ENCODE measurements at regions not wholly inside any gene's neighbourhood (a gene's known extent, or its start where the extent isn't known, plus 50 kb on each side); places are given as distances from the start of the nearest gene placed in this dataset.

DNA sequence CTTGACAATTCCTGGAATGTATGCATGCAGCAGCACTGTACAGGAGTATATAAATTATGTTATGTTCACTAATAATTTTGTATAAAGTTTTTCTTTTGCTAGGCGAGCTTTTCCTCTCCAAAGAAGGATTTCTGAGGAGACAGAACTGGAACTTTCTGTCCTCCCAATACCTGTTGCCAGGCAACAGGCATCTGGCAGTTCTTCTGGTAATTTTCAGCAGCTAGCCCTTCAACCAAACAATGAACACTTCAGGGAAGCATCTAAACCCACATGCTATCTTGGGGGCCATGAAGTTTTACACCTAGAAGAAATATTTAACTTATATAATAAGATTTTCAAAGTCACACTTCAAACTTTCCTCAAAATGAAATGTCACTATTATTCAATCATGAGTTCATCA lies 162.9 kb upstream of the SYT10 start:
- ChIA-PET POLR2A (no interaction called here), CTCF (no interaction called here)
- H3K4me1 ChIP-seq (ENCODE audit: control insufficient read depth in 1 of 2, extremely low read depth in 1 of 2, insufficient read depth in 2 of 2, low read length in 2 of 2) = no peaks in the 10 kb centered on the region
- ATAC-seq (replicated peaks in 1 of 4) (no peak), DNase-seq (no peak)
- H3K27me3 Mint-ChIP-seq = no peaks in the 10 kb centered on the region
- no peaks in the 10 kb centered on the region for H3K27me3 ChIP-seq (replicated peaks in 1 of 2; ENCODE audit: control insufficient read depth in 2 of 2, extremely low read depth in 1 of 2, insufficient read depth in 2 of 2, low read length in 1 of 2)
- H3K4me3 ChIP-seq (ENCODE audit: control insufficient read depth in 1 of 2, extremely low read depth in 1 of 2, low read length in 1 of 2) = no peak overlapping the region
- H3K4me3 Mint-ChIP-seq = no peak overlapping the region
- no peak overlapping the region for H3K27ac ChIP-seq (ENCODE audit: low read length)
- no CpG with 5 or more reads among the region's 1 CpG for WGBS (ENCODE audit: insufficient coverage)
- peaks cover 0 to 9% (median 0%) of the 10 kb centered on the region in 3 donors for H3K9me3 Mint-ChIP-seq
- H3K36me3 Mint-ChIP-seq = no peaks in the 10 kb centered on the region
- no peak overlapping the region for H3K27ac Mint-ChIP-seq
- no peaks in the 10 kb centered on the region for H3K9me3 ChIP-seq
- H3K36me3 ChIP-seq (ENCODE audit: control insufficient read depth in 2 of 2, extremely low read depth in 1 of 2, insufficient read depth in 1 of 2, low read length in 1 of 2) = no peaks in the 10 kb centered on the region
- H3K4me1 Mint-ChIP-seq = no peaks in the 10 kb centered on the region

DNA sequence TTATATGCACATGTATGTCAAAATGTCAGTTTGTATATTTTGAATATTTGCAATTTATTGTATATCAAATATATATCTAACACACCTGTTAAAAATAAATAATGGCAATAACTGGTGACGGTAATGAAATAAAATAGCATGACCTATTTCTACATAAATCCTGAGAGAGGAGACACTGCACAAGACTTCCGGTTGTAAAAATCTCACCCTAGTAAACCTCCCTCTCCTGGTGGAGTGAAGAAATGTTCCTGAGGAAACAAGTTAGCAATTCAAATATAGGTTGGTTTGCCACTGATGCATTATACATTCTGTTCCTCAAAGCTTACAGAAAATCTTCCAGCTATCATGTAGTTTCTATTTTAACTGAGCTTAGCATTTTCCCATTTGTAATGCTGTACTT lies 166.1 kb upstream of the SYT10 start:
- Histone ChIP-seq H3K27me3 (replicated peaks in 1 of 2; ENCODE audit: control insufficient read depth in 2 of 2, extremely low read depth in 1 of 2, insufficient read depth in 2 of 2, low read length in 1 of 2) (no peaks in the 10 kb centered on the region), H3K27ac (ENCODE audit: low read length) (no peak overlapping the region), H3K36me3 (ENCODE audit: control insufficient read depth in 2 of 2, extremely low read depth in 1 of 2, insufficient read depth in 1 of 2, low read length in 1 of 2) (no peaks in the 10 kb centered on the region), H3K4me3 (ENCODE audit: control insufficient read depth in 1 of 2, extremely low read depth in 1 of 2, low read length in 1 of 2) (no peak overlapping the region), H3K9me3 (no peaks in the 10 kb centered on the region), H3K4me1 (ENCODE audit: control insufficient read depth in 1 of 2, extremely low read depth in 1 of 2, insufficient read depth in 2 of 2, low read length in 2 of 2) (no peaks in the 10 kb centered on the region)
- H3K4me3 Mint-ChIP-seq = no peak overlapping the region
- H3K27ac Mint-ChIP-seq = no peak overlapping the region
- H3K4me1 Mint-ChIP-seq = no peaks in the 10 kb centered on the region
- ChIA-PET POLR2A (no interaction called here), CTCF (no interaction called here)
- peaks cover 2 to 9% (median 4%) of the 10 kb centered on the region in 3 donors for H3K9me3 Mint-ChIP-seq
- no peak for ATAC-seq (replicated peaks in 1 of 4)
- peak in 1 of 35 experiments; percentile 2 for DNase-seq
- WGBS (ENCODE audit: insufficient coverage) = no CpG with 5 or more reads among the region's 2 CpGs
- H3K36me3 Mint-ChIP-seq = no peaks in the 10 kb centered on the region
- H3K27me3 Mint-ChIP-seq = no peaks in the 10 kb centered on the region

DNA sequence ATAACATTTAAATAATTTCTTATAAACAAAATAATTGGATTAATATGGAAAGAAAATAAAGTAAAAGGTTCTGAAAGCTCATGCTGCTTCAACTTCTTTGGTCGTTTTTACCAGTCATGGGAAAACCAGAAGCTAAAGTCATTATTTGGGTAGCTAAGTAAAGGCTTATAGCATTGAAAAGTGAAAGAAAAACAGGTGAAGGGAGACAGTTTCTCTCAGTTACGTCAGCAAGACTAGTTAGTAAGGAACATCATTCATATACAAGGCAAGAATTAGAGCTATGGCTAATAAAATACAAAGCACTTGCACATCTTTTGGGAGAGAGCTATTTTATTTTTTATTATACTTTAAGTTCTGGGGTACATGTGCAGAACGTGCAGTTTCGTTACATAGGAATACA lies 170.3 kb upstream of the SYT10 start:
- H3K9me3 Mint-ChIP-seq = peaks cover 2 to 5% (median 4%) of the 10 kb centered on the region in 3 donors
- 88% methylated on average over 2 of the region's 4 CpGs for WGBS (ENCODE audit: insufficient coverage)

DNA sequence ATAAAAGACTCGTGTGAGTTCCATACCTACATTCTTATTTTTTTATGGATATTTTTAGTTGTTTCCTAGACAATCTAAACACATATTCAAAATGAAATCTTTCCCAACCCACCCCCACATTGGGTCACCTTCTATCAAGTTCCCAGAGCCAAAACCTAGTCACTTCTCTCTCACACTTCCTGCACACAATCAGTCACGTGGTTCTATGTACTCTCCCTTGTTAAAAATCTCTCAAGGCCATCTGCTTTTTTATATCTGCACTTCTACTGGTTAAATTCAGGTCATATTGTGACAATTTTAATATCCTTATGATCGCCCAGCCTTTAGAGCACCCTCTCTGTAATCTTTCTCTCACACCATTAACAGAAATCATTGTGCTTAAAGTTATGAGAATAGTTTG lies 175.0 kb upstream of the SYT10 start:
- ChIA-PET POLR2A (no interaction called here), CTCF (no interaction called here)
- DNase-seq (no peak), ATAC-seq (replicated peaks in 1 of 4) (no peak)
- H3K36me3 ChIP-seq (ENCODE audit: control insufficient read depth in 2 of 2, extremely low read depth in 1 of 2, insufficient read depth in 1 of 2, low read length in 1 of 2) = no peaks in the 10 kb centered on the region
- Mint-ChIP-seq H3K27ac (no peak overlapping the region), H3K9me3 (peaks cover 15 to 18% (median 16%) of the 10 kb centered on the region in 3 donors), H3K4me3 (no peak overlapping the region), H3K27me3 (no peaks in the 10 kb centered on the region), H3K36me3 (no peaks in the 10 kb centered on the region), H3K4me1 (no peaks in the 10 kb centered on the region)
- H3K4me1 ChIP-seq (ENCODE audit: control insufficient read depth in 1 of 2, extremely low read depth in 1 of 2, insufficient read depth in 2 of 2, low read length in 2 of 2) = no peaks in the 10 kb centered on the region
- no peak overlapping the region for H3K27ac ChIP-seq (ENCODE audit: low read length)
- H3K27me3 ChIP-seq (replicated peaks in 1 of 2; ENCODE audit: control insufficient read depth in 2 of 2, extremely low read depth in 1 of 2, insufficient read depth in 2 of 2, low read length in 1 of 2) = no peaks in the 10 kb centered on the region
- H3K4me3 ChIP-seq (ENCODE audit: control insufficient read depth in 1 of 2, extremely low read depth in 1 of 2, low read length in 1 of 2) = no peak overlapping the region
- 13% methylated on average over 1 of the region's 3 CpGs for WGBS (ENCODE audit: insufficient coverage)
- H3K9me3 ChIP-seq = no peaks in the 10 kb centered on the region

More for the DNA sequence above, 170.3 kb upstream of the SYT10 start:
- Mint-ChIP-seq H3K27me3 (no peaks in the 10 kb centered on the region), H3K4me1 (no peaks in the 10 kb centered on the region), H3K4me3 (no peak overlapping the region), H3K27ac (no peak overlapping the region), H3K36me3 (no peaks in the 10 kb centered on the region)
- H3K4me1 ChIP-seq (ENCODE audit: control insufficient read depth in 1 of 2, extremely low read depth in 1 of 2, insufficient read depth in 2 of 2, low read length in 2 of 2) = no peaks in the 10 kb centered on the region
- H3K36me3 ChIP-seq (ENCODE audit: control insufficient read depth in 2 of 2, extremely low read depth in 1 of 2, insufficient read depth in 1 of 2, low read length in 1 of 2) = no peaks in the 10 kb centered on the region
- no peaks in the 10 kb centered on the region for H3K27me3 ChIP-seq (replicated peaks in 1 of 2; ENCODE audit: control insufficient read depth in 2 of 2, extremely low read depth in 1 of 2, insufficient read depth in 2 of 2, low read length in 1 of 2)
- ChIA-PET POLR2A (no interaction called here), CTCF (no interaction called here)
- H3K4me3 ChIP-seq (ENCODE audit: control insufficient read depth in 1 of 2, extremely low read depth in 1 of 2, low read length in 1 of 2) = no peak overlapping the region
- H3K9me3 ChIP-seq = no peaks in the 10 kb centered on the region
- no peak overlapping the region for H3K27ac ChIP-seq (ENCODE audit: low read length)
- DNase-seq (no peak), ATAC-seq (replicated peaks in 1 of 4) (no peak)

DNA sequence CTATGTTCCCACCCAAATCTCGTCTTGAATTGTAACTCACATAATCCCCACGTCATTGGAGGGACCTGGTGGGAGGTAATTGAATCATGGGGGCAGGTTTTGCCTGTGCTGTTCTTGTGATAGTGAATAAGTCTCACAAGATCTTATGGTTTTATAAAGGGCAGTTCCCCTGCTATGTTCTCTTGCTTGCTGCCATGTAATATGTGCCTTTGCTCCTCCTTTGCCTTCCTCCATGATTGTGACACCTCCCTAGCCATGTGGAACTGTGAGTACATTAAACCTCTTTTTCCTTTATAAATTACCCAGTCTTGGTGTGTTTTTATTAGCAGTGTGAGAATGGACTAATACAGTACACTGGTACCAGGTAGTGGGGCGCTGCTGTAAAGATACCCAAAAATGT lies 177.6 kb upstream of the SYT10 start:
- ChIA-PET POLR2A (no interaction called here), CTCF (no interaction called here)
- Mint-ChIP-seq H3K36me3 (no peaks in the 10 kb centered on the region), H3K4me1 (no peaks in the 10 kb centered on the region), H3K9me3 (peaks cover 18 to 21% (median 19%) of the 10 kb centered on the region in 3 donors), H3K4me3 (no peak overlapping the region), H3K27me3 (no peaks in the 10 kb centered on the region), H3K27ac (no peak overlapping the region)
- H3K27ac ChIP-seq (ENCODE audit: low read length) = no peak overlapping the region
- no peaks in the 10 kb centered on the region for H3K4me1 ChIP-seq (ENCODE audit: control insufficient read depth in 1 of 2, extremely low read depth in 1 of 2, insufficient read depth in 2 of 2, low read length in 2 of 2)
- no peaks in the 10 kb centered on the region for H3K27me3 ChIP-seq (replicated peaks in 1 of 2; ENCODE audit: control insufficient read depth in 2 of 2, extremely low read depth in 1 of 2, insufficient read depth in 2 of 2, low read length in 1 of 2)
- no peaks in the 10 kb centered on the region for H3K9me3 ChIP-seq
- H3K36me3 ChIP-seq (ENCODE audit: control insufficient read depth in 2 of 2, extremely low read depth in 1 of 2, insufficient read depth in 1 of 2, low read length in 1 of 2) = no peaks in the 10 kb centered on the region
- ATAC-seq (replicated peaks in 1 of 4) (no peak), DNase-seq (no peak)
- whole genome bisulfite sequencing (ENCODE audit: insufficient coverage) = 67% methylated on average over 1 of the region's 3 CpGs
- no peak overlapping the region for H3K4me3 ChIP-seq (ENCODE audit: control insufficient read depth in 1 of 2, extremely low read depth in 1 of 2, low read length in 1 of 2)

DNA sequence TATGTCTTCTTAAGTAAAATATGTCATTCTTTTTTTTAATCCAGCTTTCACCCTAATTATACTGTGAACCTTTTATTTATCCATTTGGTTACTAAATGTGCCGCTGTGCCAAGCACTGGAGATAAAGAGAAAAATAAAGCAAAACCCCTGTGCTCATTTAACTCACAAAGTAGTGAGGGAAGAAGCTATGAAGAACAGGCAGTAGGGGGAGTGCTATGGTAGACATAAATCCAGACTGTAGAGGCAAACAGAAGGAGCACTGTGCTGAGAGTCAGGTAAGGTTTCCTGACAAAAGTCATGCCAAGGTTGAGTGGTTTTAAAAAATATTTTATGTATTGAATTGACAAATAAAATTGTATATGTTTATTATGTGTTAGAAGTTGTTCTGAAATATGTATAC lies 188.5 kb upstream of the SYT10 start:
- no peak for ATAC-seq (replicated peaks in 1 of 4)
- Mint-ChIP-seq H3K4me3 (no peak overlapping the region), H3K4me1 (no peaks in the 10 kb centered on the region), H3K9me3 (peaks cover 0 to 8% (median 4%) of the 10 kb centered on the region in 3 donors), H3K27me3 (no peaks in the 10 kb centered on the region), H3K36me3 (no peaks in the 10 kb centered on the region), H3K27ac (no peak overlapping the region)
- H3K9me3 ChIP-seq = no peaks in the 10 kb centered on the region
- ChIA-PET CTCF (no interaction called here), POLR2A (no interaction called here)
- DNase-seq = no peak
- no peaks in the 10 kb centered on the region for H3K27me3 ChIP-seq (replicated peaks in 1 of 2; ENCODE audit: control insufficient read depth in 2 of 2, extremely low read depth in 1 of 2, insufficient read depth in 2 of 2, low read length in 1 of 2)
- no peak overlapping the region for H3K4me3 ChIP-seq (ENCODE audit: control insufficient read depth in 1 of 2, extremely low read depth in 1 of 2, low read length in 1 of 2)
- H3K27ac ChIP-seq (ENCODE audit: low read length) = no peak overlapping the region
- no peaks in the 10 kb centered on the region for H3K36me3 ChIP-seq (ENCODE audit: control insufficient read depth in 2 of 2, extremely low read depth in 1 of 2, insufficient read depth in 1 of 2, low read length in 1 of 2)
- H3K4me1 ChIP-seq (ENCODE audit: control insufficient read depth in 1 of 2, extremely low read depth in 1 of 2, insufficient read depth in 2 of 2, low read length in 2 of 2) = no peaks in the 10 kb centered on the region
- no CpG with 5 or more reads among the region's 1 CpG for WGBS (ENCODE audit: insufficient coverage)

DNA sequence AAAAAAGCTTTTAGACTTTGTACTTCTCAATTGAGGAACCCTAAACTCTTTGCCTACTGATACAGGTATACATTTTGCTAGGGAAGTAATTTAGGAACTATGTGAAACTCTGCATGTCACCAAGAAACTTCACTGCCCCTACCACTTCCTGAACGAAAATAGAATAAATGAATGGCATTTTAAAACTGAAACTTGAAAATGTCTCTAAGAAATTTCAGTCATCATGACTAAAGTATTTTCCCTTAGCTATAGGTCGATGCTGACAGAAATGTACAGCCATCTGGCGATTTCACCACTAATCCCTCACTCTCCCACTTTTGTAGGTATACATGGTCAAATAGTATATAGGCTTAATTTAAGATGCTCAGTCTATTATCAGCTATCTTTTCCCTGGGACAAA lies 194.9 kb upstream of the SYT10 start:
- Mint-ChIP-seq H3K4me1 (no peaks in the 10 kb centered on the region), H3K27ac (no peak overlapping the region), H3K27me3 (no peaks in the 10 kb centered on the region), H3K9me3 (peaks cover 3 to 15% (median 14%) of the 10 kb centered on the region in 3 donors), H3K4me3 (no peak overlapping the region), H3K36me3 (no peaks in the 10 kb centered on the region)
- Histone ChIP-seq H3K27ac (ENCODE audit: low read length) (no peak overlapping the region), H3K27me3 (replicated peaks in 1 of 2; ENCODE audit: control insufficient read depth in 2 of 2, extremely low read depth in 1 of 2, insufficient read depth in 2 of 2, low read length in 1 of 2) (no peaks in the 10 kb centered on the region), H3K36me3 (ENCODE audit: control insufficient read depth in 2 of 2, extremely low read depth in 1 of 2, insufficient read depth in 1 of 2, low read length in 1 of 2) (no peaks in the 10 kb centered on the region), H3K9me3 (no peaks in the 10 kb centered on the region), H3K4me1 (ENCODE audit: control insufficient read depth in 1 of 2, extremely low read depth in 1 of 2, insufficient read depth in 2 of 2, low read length in 2 of 2) (no peaks in the 10 kb centered on the region), H3K4me3 (ENCODE audit: control insufficient read depth in 1 of 2, extremely low read depth in 1 of 2, low read length in 1 of 2) (no peak overlapping the region)
- WGBS (ENCODE audit: insufficient coverage) = no CpG with 5 or more reads among the region's 3 CpGs
- ChIA-PET CTCF (no interaction called here), POLR2A (no interaction called here)
- DNase-seq (no peak), ATAC-seq (replicated peaks in 1 of 4) (no peak)
